KMS-11 (cell line): ENCODE measurements at regions not wholly inside any gene's neighbourhood (a gene's known extent, or its start where the extent isn't known, plus 50 kb on each side); places are given as distances from the start of the nearest gene placed in this dataset.

Experiments
- H2AFZ ChIP-seq: fragments of 200-600 bp; sonication (generic); 2 replicates; pipeline ENCODE4 v1.6.1; 2016; ENCODE audit warnings: antibody characterized with exemption, mixed run types, low read depth
- H3K27ac ChIP-seq: fragments of 200-600 bp; sonication (generic); 2 replicates; pipeline ENCODE4 v1.6.1; 2016; ENCODE audit warnings: mild to moderate bottlenecking, mixed run types
- H3K27me3 ChIP-seq: fragments of 200-600 bp; sonication (generic); 2 replicates; pipeline ENCODE4 v1.6.1; 2017; ENCODE audit warnings: mild to moderate bottlenecking, low read depth, mixed run types, moderate library complexity; ENCODE audit not compliant: insufficient read depth
- H3K36me3 ChIP-seq: fragments of 200-600 bp; sonication (generic); 2 replicates; pipeline ENCODE4 v1.6.1; 2017; ENCODE audit warnings: mild to moderate bottlenecking, mixed run types; ENCODE audit not compliant: insufficient read depth
- H3K4me1 ChIP-seq: fragments of 200-600 bp; sonication (generic); 2 replicates; pipeline ENCODE4 v1.6.1; 2016; ENCODE audit warnings: mild to moderate bottlenecking, low read depth, mixed run types; ENCODE audit not compliant: poor library complexity, severe bottlenecking
- H3K4me2 ChIP-seq: fragments of 200-600 bp; sonication (generic); 2 replicates; pipeline ENCODE4 v1.7.0; 2016; ENCODE audit warnings: mild to moderate bottlenecking, mixed run types
- H3K4me3 ChIP-seq: fragments of 200-600 bp; sonication (generic); IDR thresholded peaks from 2 replicates; pipeline ENCODE4 v1.6.1; 2017; ENCODE audit warnings: low read depth, low read length, mixed read lengths; ENCODE audit not compliant: insufficient read depth
- H3K79me2 ChIP-seq: fragments of 200-600 bp; sonication (generic); 2 replicates; pipeline ENCODE4 v1.6.1; 2016; ENCODE audit warnings: low read depth, mixed run types; ENCODE audit not compliant: insufficient read depth
- H3K9ac ChIP-seq: fragments of 200-600 bp; sonication (generic); 2 replicates; pipeline ENCODE4 v1.6.1; 2016; ENCODE audit warnings: mild to moderate bottlenecking, mixed run types
- H4K20me1 ChIP-seq: fragments of 200-600 bp; sonication (generic); 2 replicates; pipeline ENCODE4 v1.6.1; 2016; ENCODE audit warnings: mild to moderate bottlenecking, mixed run types; ENCODE audit not compliant: insufficient read depth
- TF ChIP-seq, protein P1 (sequence below): fragments of 200-600 bp; sonication (generic); conservative IDR thresholded peaks from 2 replicates; pipeline ENCODE4 v1.6.1; 2017; ENCODE audit warnings: low read depth, mild to moderate bottlenecking, antibody characterized with exemption, low read length, moderate library complexity, mixed read lengths

DNA sequence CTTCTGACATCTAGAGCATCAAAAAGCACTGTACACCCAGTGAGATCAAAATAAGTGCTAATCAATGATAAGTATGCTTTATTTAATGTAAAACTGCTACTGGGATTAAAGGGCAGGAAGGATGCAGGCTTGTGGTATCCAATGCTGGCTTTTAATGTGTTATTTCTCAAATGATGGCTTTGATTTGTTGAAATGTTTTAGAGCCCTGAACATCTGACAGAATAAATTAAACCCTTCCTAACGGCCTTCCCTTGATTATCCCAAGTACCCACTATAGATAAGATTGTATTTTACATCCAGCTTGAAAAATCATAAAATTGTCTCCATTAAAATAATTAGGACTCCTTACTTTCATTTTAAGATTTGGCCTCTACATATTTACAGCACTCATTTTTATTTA lies 382.9 kb downstream of the HNRNPD start:
- Histone ChIP-seq H4K20me1 (no peaks in the 10 kb centered on the region), H3K4me3 (no peak overlapping the region), H3K36me3 (no peaks in the 10 kb centered on the region), H3K9ac (no peak overlapping the region), H3K4me2 (no peak overlapping the region), H2AFZ (no peak overlapping the region), H3K27me3 (no peaks in the 10 kb centered on the region), H3K79me2 (no peaks in the 10 kb centered on the region), H3K27ac (no peak overlapping the region), H3K4me1 (peaks cover 31% of the 10 kb centered on the region)
- TF ChIP-seq, protein P1, sequence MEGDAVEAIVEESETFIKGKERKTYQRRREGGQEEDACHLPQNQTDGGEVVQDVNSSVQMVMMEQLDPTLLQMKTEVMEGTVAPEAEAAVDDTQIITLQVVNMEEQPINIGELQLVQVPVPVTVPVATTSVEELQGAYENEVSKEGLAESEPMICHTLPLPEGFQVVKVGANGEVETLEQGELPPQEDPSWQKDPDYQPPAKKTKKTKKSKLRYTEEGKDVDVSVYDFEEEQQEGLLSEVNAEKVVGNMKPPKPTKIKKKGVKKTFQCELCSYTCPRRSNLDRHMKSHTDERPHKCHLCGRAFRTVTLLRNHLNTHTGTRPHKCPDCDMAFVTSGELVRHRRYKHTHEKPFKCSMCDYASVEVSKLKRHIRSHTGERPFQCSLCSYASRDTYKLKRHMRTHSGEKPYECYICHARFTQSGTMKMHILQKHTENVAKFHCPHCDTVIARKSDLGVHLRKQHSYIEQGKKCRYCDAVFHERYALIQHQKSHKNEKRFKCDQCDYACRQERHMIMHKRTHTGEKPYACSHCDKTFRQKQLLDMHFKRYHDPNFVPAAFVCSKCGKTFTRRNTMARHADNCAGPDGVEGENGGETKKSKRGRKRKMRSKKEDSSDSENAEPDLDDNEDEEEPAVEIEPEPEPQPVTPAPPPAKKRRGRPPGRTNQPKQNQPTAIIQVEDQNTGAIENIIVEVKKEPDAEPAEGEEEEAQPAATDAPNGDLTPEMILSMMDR = no peak

DNA sequence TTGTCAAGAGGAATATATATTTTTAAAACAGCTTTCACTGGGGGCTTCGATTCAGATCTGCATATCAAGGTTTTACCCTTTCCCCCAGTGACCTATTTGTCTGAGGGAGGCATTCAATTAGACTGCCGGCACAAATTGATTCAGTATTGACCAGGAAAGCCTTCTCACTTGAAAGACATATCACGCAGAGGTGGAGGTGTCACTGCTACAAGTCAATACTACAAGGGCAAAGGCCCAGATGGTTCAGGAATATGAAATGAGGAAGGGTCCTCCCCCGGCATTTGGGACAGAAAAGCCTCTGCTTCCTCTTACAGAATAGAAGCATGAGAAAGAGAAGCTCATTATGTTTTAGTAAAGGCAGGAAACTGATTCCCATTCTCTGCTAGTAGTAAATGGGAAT lies 383.6 kb downstream of the HNRNPD start:
- H3K79me2 ChIP-seq = no peaks in the 10 kb centered on the region
- no peak overlapping the region for H3K27ac ChIP-seq
- no peaks in the 10 kb centered on the region for H3K27me3 ChIP-seq
- H4K20me1 ChIP-seq = no peaks in the 10 kb centered on the region
- H3K9ac ChIP-seq = no peak overlapping the region
- no peak overlapping the region for H2AFZ ChIP-seq
- no peaks in the 10 kb centered on the region for H3K36me3 ChIP-seq
- TF ChIP-seq, protein P1 = no peak
- no peak overlapping the region for H3K4me2 ChIP-seq
- no peak overlapping the region for H3K4me3 ChIP-seq
- H3K4me1 ChIP-seq = peaks cover 37% of the 10 kb centered on the region

- H3K79me2 ChIP-seq = no peaks in the 10 kb centered on the region
- TF ChIP-seq, protein P1 = no peak
- H3K4me1 ChIP-seq = peaks cover 47% of the 10 kb centered on the region
- H3K36me3 ChIP-seq = no peaks in the 10 kb centered on the region
- no peak overlapping the region for H3K9ac ChIP-seq
- no peaks in the 10 kb centered on the region for H4K20me1 ChIP-seq
- no peak overlapping the region for H3K27ac ChIP-seq
- H2AFZ ChIP-seq = no peak overlapping the region
- H3K4me2 ChIP-seq = no peak overlapping the region
- no peaks in the 10 kb centered on the region for H3K27me3 ChIP-seq
- no peak overlapping the region for H3K4me3 ChIP-seq
These were observed 384.6 kb downstream of the HNRNPD start for GRCh38 chr4:81989202-81989601.

DNA sequence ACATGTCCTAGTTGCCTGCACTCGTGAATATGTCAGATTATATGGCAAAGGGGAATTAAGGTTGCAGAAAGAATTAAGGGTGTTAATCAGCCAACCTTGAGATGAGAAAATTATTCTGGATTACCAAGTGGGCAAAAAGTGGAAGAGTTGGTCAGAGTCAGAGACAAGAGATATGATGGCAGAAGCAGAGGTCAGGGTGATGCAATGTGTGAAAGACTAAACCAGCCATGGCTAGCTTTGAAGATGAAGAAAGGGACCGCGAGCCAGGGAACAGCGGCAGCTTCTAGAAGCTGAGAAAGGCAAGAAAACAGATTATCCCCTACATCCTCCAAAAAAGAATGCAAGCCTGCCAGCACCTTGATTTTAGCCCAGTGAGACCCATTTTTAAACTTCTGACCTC lies 385.6 kb downstream of the HNRNPD start:
- Histone ChIP-seq H3K4me1 (peaks cover 58% of the 10 kb centered on the region), H3K27me3 (no peaks in the 10 kb centered on the region), H3K4me3 (no peak overlapping the region), H3K36me3 (no peaks in the 10 kb centered on the region), H3K27ac (no peak overlapping the region), H3K9ac (no peak overlapping the region), H2AFZ (no peak overlapping the region), H3K79me2 (no peaks in the 10 kb centered on the region), H4K20me1 (no peaks in the 10 kb centered on the region), H3K4me2 (peak overlapping the region; percentile 33; the same call in 1 of the 2 replicates)
- TF ChIP-seq, protein P1 = no peak
